Transverse colon (tissue), 4 donors: ENCODE measurements at regions not wholly inside any gene's neighbourhood (a gene's known extent, or its start where the extent isn't known, plus 50 kb on each side); places are given as distances from the start of the nearest gene placed in this dataset.
A peak's percentile ranks its signal among the peaks of the same experiment; 100 is the strongest.

Experiments
- DNase-seq: peaks from one replicate; pipeline ENCODE4 v3.0.0-alpha.2; 2019
- H3K27ac ChIP-seq, 4 donors: fragments of 200-600 bp; sonication (generic); 2 replicates each; pipeline ENCODE4 v1.5.1; 2016 to 2018; ENCODE audit warnings: inconsistent platforms in 4 of 4
- H3K27me3 ChIP-seq: fragments of 200-600 bp; sonication (generic); 2 replicates; pipeline ENCODE4 v1.5.1; 2017; ENCODE audit warnings: inconsistent platforms
- H3K36me3 ChIP-seq, 4 donors: fragments of 200-600 bp; sonication (generic); 2 replicates each; pipeline ENCODE4 v1.5.1; 2017 to 2019; ENCODE audit warnings: inconsistent platforms in 4 of 4
- H3K4me1 ChIP-seq, 4 donors: fragments of 200-600 bp; sonication (generic); 2 replicates each; pipeline ENCODE4 v1.5.1; 2017 to 2020; ENCODE audit warnings: inconsistent platforms in 4 of 4
- H3K4me3 ChIP-seq, 4 donors: fragments of 200-600 bp; sonication (generic); 1 replicate in 1 of 4; 2 replicates in 3 of 4; pipeline versions ENCODE4 v1.5.1 to v1.6.1; 2017 to 2019; ENCODE audit warnings: inconsistent platforms in 4 of 4
- H3K9me3 ChIP-seq, 2 donors: fragments of 200-600 bp; sonication (generic); 2 replicates each; pipeline ENCODE4 v1.5.1; 2017 to 2019; ENCODE audit warnings: inconsistent platforms in 2 of 2
- CTCF ChIP-seq, 5 experiments: fragments of 200-600 bp in 3 of 5; fragments of 450-650 bp in 2 of 5; sonication (generic) in 3 of 5; IDR thresholded peaks; 1 replicate in 2 of 5; 2 replicates in 3 of 5; pipeline ENCODE4 v1.5.1; 2016 to 2017; ENCODE audit warnings: antibody characterized with exemption in 5 of 5, inconsistent platforms in 3 of 5, mild to moderate bottlenecking in 2 of 5, moderate library complexity in 1 of 5
- EP300 ChIP-seq: sonication (generic); formaldehyde crosslinking; IDR thresholded peaks from one replicate; pipeline ENCODE4 v1.6.1; 2017; ENCODE audit warnings: antibody characterized with exemption, low read depth
- POLR2A ChIP-seq: fragments of 450-650 bp; IDR thresholded peaks from one replicate; pipeline ENCODE4 v1.6.1; 2016; ENCODE audit warnings: antibody characterized with exemption, mild to moderate bottlenecking, moderate library complexity
- POLR2AphosphoS5 ChIP-seq, 3 donors: sonication (generic); formaldehyde crosslinking; IDR thresholded peaks; one replicate each; pipeline ENCODE4 v1.6.1; 2016; ENCODE audit warnings: antibody characterized with exemption in 3 of 3
- WGBS, 2 donors: methylation state at CpG; one replicate each; pipeline ENCODE4 v1.1.5; 2018; ENCODE audit warnings: low coverage in 1 of 2; 5-methylcytosine and 5-hydroxymethylcytosine counted together
- in situ Hi-C, 4 donors: fragments of 200-750 bp; cut with MboI; loops; one replicate each; pipeline versions ENCODE4 v1.15.0 to v1.15.1; 2017; ENCODE audit warnings: low sequenced_read_pairs in 3 of 4, low pct_ligation_motif_present in 1 of 4, low pct_unique_long_range_greater_than_20kb in 1 of 4
- intact Hi-C: fragments of 100-400 bp; cut with DNase I; formaldehyde crosslinking; loops from one replicate; pipeline ENCODE4 v1.15.1; 2023; ENCODE audit warnings: low total_unique reads
- small RNA-seq, 4 donors: library from RNA; depleted of rRNA; stranded (forward); fragments of <200 nt; gene quantifications; one replicate each; pipeline ENCODE3, GENCODE V24; 2016

- Histone ChIP-seq H3K4me1 (peaks cover 0 to 4% (median 0%) of the 10 kb centered on the region in 4 donors), H3K27me3 (no peaks in the 10 kb centered on the region), H3K4me3 (no peak overlapping the region), H3K27ac (no peak overlapping the region), H3K36me3 (no peaks in the 10 kb centered on the region), H3K9me3 (no peaks in the 10 kb centered on the region)
- in situ Hi-C loops: loop anchor here (10.0 to 25.0 kb wide), 3 partner anchors 131 to 256 kb away; no protein-coding TSS in a partner anchor
- WGBS, 2 donors: 75 to 86% methylated on average over 4 of the region's 4 CpGs
- DNase-seq: no peak
- intact Hi-C loops: no loop called here
- no peak for TF ChIP-seq EP300
- TF ChIP-seq POLR2AphosphoS5 (IDR thresholded peaks at IDR 0.05): no peak
- no peak for TF ChIP-seq CTCF (IDR thresholded peaks at IDR 0.05)
- TF ChIP-seq POLR2A: no peak
Measured at GRCh38 chr5:74918232-74918669, 52.1 kb upstream of the FAM169A start.

- no peak for DNase-seq
- intact Hi-C loops (no loop called here), in situ Hi-C loops (loop anchor here (10.0 to 25.0 kb wide), 3 partner anchors 130 to 255 kb away; no protein-coding TSS in a partner anchor)
- Histone ChIP-seq H3K9me3 (no peaks in the 10 kb centered on the region), H3K4me3 (no peak overlapping the region), H3K36me3 (no peaks in the 10 kb centered on the region), H3K27me3 (no peaks in the 10 kb centered on the region), H3K4me1 (peaks cover 0 to 4% (median 0%) of the 10 kb centered on the region in 4 donors), H3K27ac (peak overlapping the region in 1 of 4 donors; percentile 13)
- WGBS, 2 donors: 69 to 71% methylated on average over 4 to 7 of the region's 7 CpGs
- TF ChIP-seq POLR2AphosphoS5 (IDR thresholded peaks at IDR 0.05) (no peak), CTCF (IDR thresholded peaks at IDR 0.05) (no peak), EP300 (no peak), POLR2A (no peak)
Measured at GRCh38 chr5:74916831-74917710, 50.9 kb upstream of the FAM169A start.

Small RNAs in the stretch of these regions (small RNA-seq; reads per million reads assigned to genes)
- 0 reads per million in 4 donors for gene AC116337.2
